Heart right ventricle (tissue), 16 donors: ENCODE measurements at regions not wholly inside any gene's neighbourhood (a gene's known extent, or its start where the extent isn't known, plus 50 kb on each side); places are given as distances from the start of the nearest gene placed in this dataset.

Experiments
- ATAC-seq, 8 donors: fragments of 200-7000 bp; cut with Tn5 transposase; one replicate each; pipeline ENCODE4 v1.9.1; 2020; ENCODE audit warnings: mild to moderate bottlenecking in 8 of 8, moderate library complexity in 8 of 8, moderate number of reproducible peaks in 1 of 8
- DNase-seq, 2 donors: peaks; one replicate each; pipeline ENCODE4 v3.0.0-alpha.2; 2020
- H3K27ac ChIP-seq, 10 donors: fragments of 200-600 bp; sonication (generic) in 2 of 10; one replicate each; pipeline versions ENCODE4 v1.5.0 to v1.8.0; 2020 to 2022; ENCODE audit warnings: mild to moderate bottlenecking in 3 of 10
- H3K27me3 ChIP-seq, 7 donors: fragments of 200-600 bp; one replicate each; pipeline ENCODE4 v1.8.0; 2021 to 2022; ENCODE audit warnings: mild to moderate bottlenecking in 2 of 7
- H3K36me3 ChIP-seq, 9 donors: fragments of 200-600 bp; sonication (generic) in 1 of 9; one replicate each; pipeline versions ENCODE4 v1.5.0 to v1.8.0; 2020 to 2022; ENCODE audit warnings: mild to moderate bottlenecking in 2 of 9
- H3K4me1 ChIP-seq, 9 donors: fragments of 200-600 bp; sonication (generic) in 1 of 9; one replicate each; pipeline versions ENCODE4 v1.5.0 to v1.8.0; 2020 to 2022; ENCODE audit warnings: mild to moderate bottlenecking in 4 of 9
- H3K4me3 ChIP-seq, 10 donors: fragments of 200-600 bp; sonication (generic) in 2 of 10; one replicate each; pipeline versions ENCODE4 v1.5.0 to v1.8.0; 2020 to 2022; ENCODE audit warnings: mild to moderate bottlenecking in 7 of 10, moderate library complexity in 2 of 10
- H3K9me3 ChIP-seq, 11 donors: fragments of 200-600 bp in 10 of 11; sonication (generic) in 2 of 11; one replicate each; pipeline versions ENCODE4 v1.5.0 to v1.8.0; 2013 to 2022; ENCODE audit warnings: mild to moderate bottlenecking in 2 of 11, control low read depth in 1 of 11, moderate library complexity in 1 of 11
- CTCF ChIP-seq, 9 donors: fragments of 200-600 bp; sonication (generic) in 2 of 9; IDR thresholded peaks; one replicate each; pipeline versions ENCODE4 v1.5.0 to v1.8.0; 2021 to 2022; ENCODE audit warnings: antibody characterized with exemption in 9 of 9, mild to moderate bottlenecking in 5 of 9, moderate library complexity in 1 of 9
- WGBS, 2 donors: extraction: QIAGEN DNeasy Blood & Tissue Kit; methylation state at CpG; one replicate each; pipeline ENCODE4 v1.1.7; 2013; ENCODE audit warnings: inconsistent platforms in 1 of 2; 5-methylcytosine and 5-hydroxymethylcytosine counted together
- intact Hi-C, 10 donors: fragments of 100-400 bp; cut with DNase I; formaldehyde crosslinking; loops; one replicate each; pipeline versions ENCODE4 v1.11.1 to v1.14.2; 2022
- donor health status: Arrhythmogenic right ventricular cardiomyopathy.
- donor health status: ischemic (EF 13 %, LVEDD 7.1; RV severe dilation, severe dysfunction).
- donor health status: healthy with polysubstance abuse.
- donor health status: DM: no; HTN: yes; CAD: no.
- donor health status: DM: no; HTN: no; CAD: no.
- donor health status: ischemic (EF 25% LVEDD 6.9; RV normal size, moderate dysfunction).
- donor health status: ischemic (EF 25% LVEDD 5.7; RV mildly dilated, moderate dysfunction).
- donor health status: healthy.
- donor health status: DM: yes; HTN: yes; CAD: no.
- donor health status: Ischemic cardiomyopathy.
- donor health status: ischemic (EF 35%, LVEDD 5.7; RV mildly dilated, moderate dysfunction).
- donor health status: nonischemic (EF 11% LVEDD 7.7; RV severe dilation, severe dysfunction).
- donor health status: DM: yes; HTN: yes; CAD: no.
- donor health status: PGD.
- donor health status: ischemic (EF 29% LVEDD 5.4; RV normal size, mild dysfunction).
- donor health status: nonischemic (EF 23%, LVEDD 6.1; RV moderate dilation, normal function).

DNA sequence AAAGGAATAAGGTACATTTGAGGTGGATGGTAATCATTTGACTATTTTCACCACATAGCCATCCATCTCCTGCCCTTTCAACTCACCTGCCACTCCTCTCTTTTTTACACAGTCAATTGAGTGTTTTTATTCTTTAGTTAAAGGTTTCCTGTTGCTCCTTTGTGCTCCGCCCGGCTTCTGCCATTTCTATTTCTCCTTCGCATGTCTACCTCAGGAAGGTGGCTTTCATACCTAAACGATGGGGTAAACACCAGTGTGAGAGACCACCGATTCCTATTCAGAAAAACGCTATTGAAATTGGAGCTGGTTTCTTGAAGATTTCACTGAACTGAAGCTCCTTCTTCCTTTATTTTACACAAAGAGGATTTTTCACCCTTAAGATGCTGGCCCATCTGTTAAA lies 1628.0 kb upstream of the PIK3C3 start:
- no peak overlapping the region for H3K4me3 ChIP-seq
- H3K4me1 ChIP-seq, result no peaks in the 10 kb centered on the region
- TF ChIP-seq CTCF (IDR thresholded peaks at IDR 0.05), result no peak
- peaks cover 0 to 32% (median 5%) of the 10 kb centered on the region in 11 donors for H3K9me3 ChIP-seq
- no peak overlapping the region for H3K27ac ChIP-seq
- no peaks in the 10 kb centered on the region for H3K36me3 ChIP-seq
- intact Hi-C loops, result no loop called here
- DNase-seq (no peak), ATAC-seq (no peak)
- WGBS, 2 donors, result 61 to 64% methylated on average over 6 of the region's 6 CpGs
- H3K27me3 ChIP-seq, result no peaks in the 10 kb centered on the region

GRCh38 chr18:40325988-40326387 lies 1629.0 kb upstream of the PIK3C3 start:
- Histone ChIP-seq H3K9me3 (peaks cover 0 to 22% (median 0%) of the 10 kb centered on the region in 11 donors), H3K27ac (no peak overlapping the region), H3K27me3 (no peaks in the 10 kb centered on the region), H3K4me3 (no peak overlapping the region), H3K4me1 (no peaks in the 10 kb centered on the region), H3K36me3 (no peaks in the 10 kb centered on the region)
- 79 to 93% methylated on average over 1 of the region's 1 CpG for WGBS, 2 donors
- TF ChIP-seq CTCF (IDR thresholded peaks at IDR 0.05), result no peak
- DNase-seq, result no peak
- no peak for ATAC-seq
- intact Hi-C loops, result no loop called here

GRCh38 chr18:40314199-40314598 lies 1640.8 kb upstream of the PIK3C3 start:
- no peaks in the 10 kb centered on the region for H3K27me3 ChIP-seq
- ATAC-seq, result no peak
- H3K9me3 ChIP-seq, result peaks cover 0 to 2% (median 0%) of the 10 kb centered on the region in 11 donors
- H3K27ac ChIP-seq, result no peak overlapping the region
- no peaks in the 10 kb centered on the region for H3K4me1 ChIP-seq
- no peaks in the 10 kb centered on the region for H3K36me3 ChIP-seq
- intact Hi-C loops, result no loop called here
- H3K4me3 ChIP-seq, result no peak overlapping the region
- no peak for DNase-seq
- WGBS, 2 donors, result 10 to 17% methylated on average over 2 of the region's 2 CpGs
- TF ChIP-seq CTCF (IDR thresholded peaks at IDR 0.05), result no peak

GRCh38 chr18:40313030-40313642 lies 1641.9 kb upstream of the PIK3C3 start:
- 86 to 95% methylated on average over 11 of the region's 11 CpGs for WGBS, 2 donors
- no peak for DNase-seq
- H3K4me3 ChIP-seq, result no peak overlapping the region
- no peak for TF ChIP-seq CTCF (IDR thresholded peaks at IDR 0.05)
- H3K27ac ChIP-seq, result no peak overlapping the region
- ATAC-seq, result no peak
- peaks cover 0 to 3% (median 0%) of the 10 kb centered on the region in 11 donors for H3K9me3 ChIP-seq
- intact Hi-C loops, result no loop called here
- H3K36me3 ChIP-seq, result no peaks in the 10 kb centered on the region
- H3K27me3 ChIP-seq, result no peaks in the 10 kb centered on the region
- H3K4me1 ChIP-seq, result no peaks in the 10 kb centered on the region
